Glomerular endothelial cell (primary cell): ENCODE measurements at regions not wholly inside any gene's neighbourhood (a gene's known extent, or its start where the extent isn't known, plus 50 kb on each side); places are given as distances from the start of the nearest gene placed in this dataset.

Experiments
- DNase-seq: peaks from one replicate; pipeline ENCODE4 v3.0.0-alpha.2; 2011; ENCODE audit warnings: low read depth, low spot score; ENCODE audit errors: extremely low read depth

DNA sequence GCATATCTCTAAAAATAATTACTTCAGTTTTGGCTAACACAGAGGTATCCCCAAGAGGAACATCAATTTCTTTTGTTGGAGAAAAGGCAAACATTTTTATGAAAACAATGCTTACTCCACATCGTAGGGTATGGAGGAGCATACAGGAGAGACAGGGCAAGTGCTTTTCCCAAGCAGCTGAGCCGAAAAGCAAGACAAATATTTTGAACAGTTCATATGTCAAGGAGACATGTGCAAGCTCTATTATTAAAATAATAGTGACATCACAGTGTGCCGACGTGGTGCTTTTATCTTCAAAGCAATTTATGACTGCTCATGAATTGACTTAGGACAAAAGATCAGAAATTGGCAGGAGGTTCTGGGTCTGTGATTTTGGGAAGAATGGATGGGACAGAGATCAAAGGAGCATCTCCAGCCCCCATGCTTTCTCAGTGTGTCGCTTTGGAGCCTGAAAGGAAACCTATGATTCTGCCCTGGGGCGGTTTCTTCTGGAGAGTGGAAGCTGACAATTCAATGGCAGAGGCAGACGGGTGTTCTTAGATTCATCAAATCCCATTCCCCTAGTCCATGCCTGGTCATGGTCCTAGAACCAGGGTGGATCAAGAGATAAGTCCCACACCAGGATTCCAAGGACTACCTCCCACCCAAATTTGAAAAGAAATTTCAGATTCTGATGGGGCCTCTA, 97.1 kb downstream of the JCAD start:
- DNase-seq: no peak

DNA sequence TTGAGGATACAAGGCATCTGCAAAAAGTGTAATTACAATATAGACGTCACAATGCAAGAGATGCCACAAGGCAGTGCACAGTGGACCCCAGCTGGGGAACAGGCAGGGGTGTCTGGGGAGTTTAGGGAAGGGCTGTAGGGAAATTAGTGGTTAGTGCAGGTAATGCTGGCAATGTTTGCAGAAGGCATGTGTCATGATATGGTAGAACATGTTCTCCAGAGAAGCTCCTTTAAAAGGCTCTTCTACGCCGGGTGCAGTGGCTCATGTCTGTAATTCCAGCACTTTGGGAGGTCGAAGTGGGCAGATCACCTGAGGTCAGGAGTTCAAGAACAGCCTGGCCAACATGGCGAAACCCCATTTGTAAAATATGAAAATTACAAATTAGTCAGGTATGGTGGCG, 98.0 kb downstream of the JCAD start:
- no peak for DNase-seq

DNA sequence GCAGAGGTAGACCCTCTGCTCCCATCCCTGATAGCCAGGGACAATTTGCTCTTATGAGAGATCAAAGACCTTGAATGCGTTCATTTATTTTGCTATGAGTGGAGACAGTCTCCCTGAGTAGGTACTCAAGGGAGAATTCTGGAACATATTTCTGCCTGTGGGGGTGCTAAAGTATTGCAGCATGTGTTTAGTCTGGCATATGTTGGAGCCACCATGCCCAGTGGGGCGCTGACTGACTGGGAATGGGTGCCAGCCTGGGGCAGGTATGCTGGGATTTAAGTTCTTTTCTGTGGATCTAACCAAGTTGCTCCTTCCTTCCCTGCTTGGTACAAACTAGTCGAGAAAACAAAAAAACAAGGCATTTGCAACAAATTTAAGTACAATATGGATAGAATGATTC, 99.1 kb downstream of the JCAD start:
- DNase-seq: no peak

DNA sequence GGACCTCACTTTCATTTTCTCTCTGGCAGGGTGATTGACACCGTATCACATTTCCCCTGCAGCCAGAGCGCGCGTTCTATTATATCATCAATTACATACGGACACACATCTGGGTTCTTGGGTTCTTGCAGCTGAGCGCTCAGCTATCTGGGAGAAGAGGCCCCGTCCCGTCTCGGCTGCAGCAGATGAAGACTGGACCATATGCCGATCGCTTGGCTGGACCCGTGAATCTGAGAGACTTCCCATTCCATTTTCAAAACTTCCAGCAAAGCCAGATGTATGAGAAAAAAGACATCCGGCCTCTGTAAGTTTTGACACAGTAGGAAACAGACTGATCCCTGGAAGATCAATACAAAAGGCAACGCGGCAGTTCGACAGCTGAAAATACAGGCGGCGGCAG, 99.8 kb downstream of the JCAD start:
- DNase-seq: no peak

DNA sequence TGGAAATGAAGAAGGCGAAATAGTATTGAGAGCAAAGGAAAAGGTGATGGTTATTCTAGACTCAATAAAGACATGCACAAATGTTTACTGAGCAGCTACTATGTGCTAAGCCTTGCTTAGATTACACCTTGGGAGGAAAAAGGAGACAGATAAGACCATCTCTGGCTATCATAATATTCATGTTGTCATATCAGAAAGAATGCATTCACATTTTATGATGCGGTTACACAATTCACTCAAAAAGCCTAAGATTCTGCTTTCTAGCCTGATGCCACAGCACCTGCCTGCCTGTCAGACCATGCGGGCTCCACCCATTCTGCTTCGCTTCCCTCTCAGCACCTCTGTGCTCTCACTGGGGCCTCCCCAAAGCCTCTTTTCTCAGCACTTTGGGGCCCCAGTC, 100.9 kb downstream of the JCAD start:
- DNase-seq: no peak

DNA sequence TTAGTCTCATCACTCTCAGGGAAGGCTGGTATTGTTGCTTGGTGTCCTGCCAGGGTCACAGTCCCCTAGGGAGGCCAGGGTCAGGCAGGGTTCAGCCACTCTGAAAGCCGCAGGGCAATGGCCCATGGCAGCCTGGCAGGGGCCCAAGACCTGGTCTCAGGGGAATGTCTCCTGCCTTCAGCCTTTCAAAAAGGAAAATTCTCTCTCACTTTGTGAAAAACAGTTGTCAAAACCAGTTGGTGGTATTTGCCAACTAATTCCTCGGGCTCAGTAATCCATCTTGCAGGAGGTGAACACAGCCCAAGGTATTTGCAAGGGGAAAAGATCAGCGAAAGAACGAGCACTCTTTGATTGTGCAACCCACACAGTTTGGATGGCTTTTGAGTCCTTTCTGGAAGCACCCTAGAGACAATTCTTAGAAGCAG, 101.5 kb downstream of the JCAD start:
- no peak for DNase-seq

DNA sequence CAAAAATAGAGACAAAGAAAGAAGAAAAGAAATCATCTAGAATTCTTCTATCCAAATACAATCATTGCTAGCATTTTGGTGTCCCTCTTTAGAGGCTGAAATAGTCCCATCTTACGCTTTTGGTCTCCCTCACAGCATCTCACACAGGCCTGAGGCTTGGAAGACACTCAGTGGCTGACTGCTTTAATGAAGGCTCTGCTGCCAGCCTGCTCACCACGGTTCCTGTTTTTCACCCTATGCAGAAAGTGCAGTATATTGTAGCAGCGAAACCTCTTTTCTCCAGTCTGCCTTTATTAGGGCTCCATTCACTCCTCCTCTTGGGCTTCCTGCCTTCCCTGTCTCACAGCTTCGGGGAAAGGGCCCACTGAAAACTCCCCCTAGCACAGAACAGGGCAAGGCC, 102.2 kb downstream of the JCAD start:
- DNase-seq: no peak

DNA sequence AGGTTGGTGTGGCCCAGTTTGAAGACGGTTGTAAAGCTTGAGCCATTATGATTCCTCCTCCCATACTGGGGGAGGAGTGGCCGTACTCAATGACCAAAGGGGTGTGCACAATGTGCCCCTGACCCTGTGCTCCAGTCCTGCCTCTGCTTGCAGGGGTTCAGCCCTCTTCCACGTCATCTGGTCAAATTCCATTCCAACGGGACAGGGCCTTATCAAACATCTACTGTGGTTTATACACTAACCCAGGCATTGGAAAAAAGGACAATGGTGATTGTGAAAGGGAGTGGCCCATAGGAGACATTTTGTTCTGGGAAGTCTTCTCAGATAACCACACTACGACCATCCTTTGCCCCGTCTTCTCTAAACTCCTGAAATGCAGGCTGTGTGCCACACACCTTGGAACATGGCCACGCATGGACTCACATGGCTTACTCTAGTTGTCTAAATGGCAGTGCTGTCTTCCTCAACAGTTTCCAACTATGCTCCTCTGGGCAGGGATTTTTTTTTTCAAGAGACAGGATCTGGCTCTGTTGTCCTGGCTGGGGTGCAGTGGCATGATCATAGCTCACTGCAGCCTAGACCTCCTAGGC, 103.0 kb downstream of the JCAD start:
- no peak for DNase-seq

DNA sequence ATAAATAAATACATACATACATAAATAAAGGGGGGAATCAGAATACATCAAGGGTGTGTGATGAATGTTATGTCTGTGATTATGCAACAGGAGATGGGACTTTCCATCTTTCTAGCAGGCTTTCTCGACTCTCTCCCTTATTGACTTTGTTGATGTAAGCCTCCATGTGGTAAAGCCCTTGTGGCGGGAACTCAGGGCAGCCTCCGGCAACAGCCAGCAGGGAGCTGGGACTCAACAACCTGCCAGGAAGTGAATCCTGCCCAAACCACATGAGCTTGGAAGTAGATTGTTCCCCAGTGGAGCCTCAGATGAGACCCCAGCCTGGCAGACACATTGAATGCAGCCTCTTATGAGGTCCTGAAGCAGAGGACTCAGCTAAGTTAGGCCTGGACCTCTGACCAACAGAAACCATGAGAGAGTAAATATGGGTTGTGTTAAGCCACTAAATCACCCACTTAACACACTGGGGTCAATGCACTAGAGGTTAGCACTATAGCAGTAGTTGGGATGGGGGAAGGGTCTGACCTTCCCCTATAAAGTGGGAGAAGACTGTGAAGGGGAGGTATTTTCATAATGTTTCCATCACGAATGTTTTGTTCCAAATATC, 104.0 kb downstream of the JCAD start:
- DNase-seq: no peak

DNA sequence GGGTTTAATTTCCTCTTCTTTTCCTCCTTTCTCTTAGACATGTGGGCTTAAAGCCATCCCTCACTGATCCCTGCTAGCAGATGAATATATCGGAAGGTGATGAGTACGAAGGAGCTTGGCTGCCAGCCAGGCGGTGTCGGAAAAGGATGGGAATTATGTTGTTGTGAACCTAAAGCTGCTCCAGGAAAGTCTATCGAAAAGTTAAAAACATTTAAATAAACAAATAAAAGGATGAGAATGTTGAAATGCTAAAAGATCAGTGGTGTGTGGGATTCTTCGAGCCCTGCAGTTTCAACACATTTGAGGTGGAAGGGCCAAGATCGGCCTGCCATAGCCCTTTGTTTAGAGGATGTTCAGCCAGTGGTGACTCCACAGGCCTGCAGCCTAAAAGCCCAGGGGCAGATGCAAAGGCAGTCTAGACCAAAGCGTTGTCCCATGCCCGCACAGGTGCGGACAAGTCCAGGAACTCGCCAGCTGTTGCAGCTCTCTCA, 107.9 kb downstream of the JCAD start:
- DNase-seq: no peak

DNA sequence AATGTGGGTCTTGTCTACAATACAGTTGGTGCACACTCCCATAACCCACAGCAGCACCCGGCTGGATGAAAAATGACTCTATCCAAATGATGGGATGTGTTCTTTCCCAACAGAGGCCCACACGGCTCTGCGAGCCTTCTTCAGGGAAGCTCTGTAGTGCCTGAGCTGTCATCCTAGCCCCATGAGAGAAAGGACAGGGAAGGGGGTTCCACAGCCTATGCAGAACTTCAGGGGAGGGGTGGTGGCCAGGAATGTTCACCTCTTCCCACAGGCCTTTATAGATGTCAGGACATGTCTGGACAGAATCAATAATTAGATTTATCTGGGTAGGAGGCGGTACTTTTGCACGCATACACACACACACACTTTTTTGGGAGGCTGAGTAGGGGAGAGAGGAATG, 109.0 kb downstream of the JCAD start:
- DNase-seq: no peak

DNA sequence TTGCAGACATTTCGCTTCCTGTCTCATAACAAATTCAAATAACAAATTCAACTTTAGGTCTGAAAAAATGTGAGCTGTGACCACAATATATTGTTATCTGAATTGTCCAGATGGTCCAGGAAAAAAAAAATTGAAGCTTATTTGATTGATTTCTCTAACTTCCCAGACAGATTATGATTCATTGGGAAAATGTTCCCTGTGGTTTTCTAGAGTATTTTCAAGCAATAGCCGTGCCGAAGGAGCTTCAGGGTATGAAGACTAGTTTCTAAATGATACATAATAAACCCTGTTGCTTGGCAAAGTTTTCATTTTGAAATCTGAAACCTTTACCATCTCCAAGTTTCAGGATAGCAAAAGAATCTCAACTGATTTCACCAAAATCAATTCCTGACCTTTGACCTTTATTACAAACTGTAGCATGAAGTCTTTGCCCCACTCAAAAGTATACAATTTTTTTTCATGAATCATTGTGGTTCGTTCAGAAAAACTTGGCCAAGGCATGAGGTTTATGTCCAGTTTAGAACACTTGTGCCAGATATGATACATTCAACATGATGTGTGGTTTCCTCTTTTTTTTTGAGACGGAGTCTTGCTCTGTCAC, 109.9 kb downstream of the JCAD start:
- DNase-seq: peak; percentile 99

DNA sequence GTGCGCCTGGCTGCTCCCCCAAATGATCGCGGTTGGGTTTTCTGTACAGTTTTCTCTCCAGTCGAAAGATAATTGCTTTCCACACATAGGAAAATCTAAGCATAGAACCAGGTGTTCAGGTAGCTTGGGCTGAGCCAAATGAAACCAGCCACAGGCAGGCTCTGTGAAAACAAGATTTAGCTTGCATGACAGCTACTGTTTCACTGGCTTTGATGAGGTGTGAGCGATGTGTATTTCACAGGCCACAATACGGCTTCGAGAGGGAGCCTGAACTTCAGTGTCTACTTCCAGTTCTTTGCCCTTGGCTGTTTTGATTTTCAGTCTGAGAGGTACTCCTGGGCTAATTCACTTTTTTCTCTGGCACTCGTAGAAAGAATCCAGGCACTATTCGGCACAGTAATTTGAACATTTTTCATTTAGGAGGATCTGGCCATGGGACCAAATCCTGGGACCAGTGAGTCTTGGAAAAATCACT, 110.5 kb downstream of the JCAD start:
- no peak for DNase-seq

DNA sequence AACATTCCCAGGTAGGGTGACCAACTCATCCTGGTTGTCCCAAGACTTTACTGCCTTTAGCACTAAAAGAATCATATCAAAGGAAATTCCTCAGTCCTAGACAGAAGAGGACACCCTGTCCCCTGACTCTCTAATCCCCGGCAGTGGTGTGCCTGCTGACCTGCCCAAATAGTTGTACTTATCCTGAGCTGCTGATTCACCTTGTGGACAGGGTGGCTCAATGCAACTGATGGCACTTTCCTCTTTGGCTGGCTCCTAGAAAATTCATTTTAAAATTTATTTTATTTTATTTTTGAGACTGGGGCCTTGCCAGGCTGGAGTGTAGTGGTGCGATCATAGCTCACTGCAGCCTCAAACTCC, 111.7 kb downstream of the JCAD start:
- no peak for DNase-seq

DNA sequence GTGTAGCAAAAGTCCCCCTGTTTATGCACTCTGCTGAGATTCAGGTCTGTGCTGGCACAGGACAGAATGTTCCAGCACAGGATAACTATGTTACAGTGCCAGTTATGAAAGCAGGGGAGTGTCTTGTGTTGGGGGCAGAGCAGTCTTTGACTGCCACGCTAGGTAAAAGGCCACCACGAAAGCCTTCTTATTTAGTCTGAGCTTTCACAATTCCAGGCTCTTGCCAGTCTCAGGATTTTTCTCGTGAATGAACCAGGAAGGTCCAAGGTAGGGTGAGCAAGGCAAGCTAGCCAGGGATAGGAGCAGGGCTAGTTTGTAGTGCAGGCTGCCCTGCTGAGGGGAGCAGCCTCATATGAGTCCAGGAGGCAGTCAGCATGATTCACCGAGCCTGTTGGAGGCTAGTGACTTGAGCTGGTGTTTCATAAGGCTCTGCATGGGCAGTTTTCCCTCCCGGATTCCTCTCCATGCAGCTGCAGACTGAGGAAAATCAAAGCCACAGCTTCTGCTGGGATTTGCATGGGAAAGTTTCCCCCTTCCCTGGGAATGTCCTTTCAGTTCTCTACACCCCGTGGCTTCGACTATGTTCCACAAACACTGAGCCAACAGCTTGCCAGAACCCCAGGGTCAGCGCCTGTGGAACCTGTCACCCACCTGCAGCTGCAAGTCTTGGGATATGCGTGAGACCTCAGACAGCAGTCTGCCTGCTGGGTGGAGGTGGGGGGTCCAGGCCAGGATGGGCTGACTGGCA, 112.3 kb downstream of the JCAD start:
- no peak for DNase-seq

DNA sequence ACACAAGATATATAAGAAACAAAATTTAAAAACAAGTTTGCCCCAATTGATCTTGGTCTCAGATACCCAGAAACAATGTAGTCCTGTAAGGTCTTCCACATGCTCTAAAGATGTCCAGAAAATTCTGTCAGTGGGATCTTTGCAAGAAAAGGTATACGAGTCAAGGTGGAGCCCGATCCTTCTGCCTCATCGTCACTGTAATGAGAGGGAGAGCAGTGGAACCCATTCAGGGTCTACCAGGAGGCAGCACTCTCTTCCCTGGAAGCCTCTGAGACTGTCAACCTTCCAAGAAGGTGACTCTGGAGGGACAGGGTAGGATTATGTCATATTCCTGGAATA, 112.8 kb downstream of the JCAD start:
- no peak for DNase-seq

DNA sequence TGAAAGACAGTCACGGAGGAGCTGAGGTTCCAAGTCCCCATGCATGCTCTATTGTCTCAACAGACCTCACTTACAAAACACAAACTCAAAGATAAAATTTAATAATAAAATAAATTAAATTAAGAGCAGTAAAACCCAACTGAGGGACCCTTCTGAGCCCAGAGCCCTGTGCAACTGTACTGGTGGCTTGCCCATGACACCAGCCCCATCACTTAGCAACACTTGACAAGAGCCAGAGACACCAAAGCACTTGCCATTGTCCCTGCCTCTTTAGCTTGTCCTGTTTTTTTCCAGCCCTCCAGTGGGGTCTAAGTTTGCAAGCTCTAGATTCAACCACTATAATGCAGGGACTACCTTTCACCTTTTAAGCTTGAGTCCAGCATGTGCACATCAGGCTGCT, 117.9 kb downstream of the JCAD start:
- no peak for DNase-seq

DNA sequence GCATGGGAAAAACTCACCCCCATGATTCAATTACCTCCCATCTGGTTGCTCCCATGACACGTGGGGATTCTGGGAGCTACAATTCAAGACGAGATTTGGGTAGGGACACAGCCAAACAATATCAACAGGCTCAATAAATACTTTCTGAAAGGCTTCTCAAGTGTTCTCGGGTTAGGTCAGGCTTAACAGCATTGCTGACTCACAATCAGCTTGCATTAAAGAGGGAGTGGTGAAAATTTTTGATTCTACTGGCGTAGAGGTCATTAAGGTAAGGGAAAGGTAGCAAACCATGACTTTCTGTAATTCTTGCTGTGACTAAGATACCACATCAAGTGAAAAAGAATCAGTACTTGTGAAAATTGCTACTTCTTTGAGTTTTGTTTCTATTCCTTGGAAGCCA, 126.4 kb downstream of the JCAD start:
- DNase-seq: no peak

DNA sequence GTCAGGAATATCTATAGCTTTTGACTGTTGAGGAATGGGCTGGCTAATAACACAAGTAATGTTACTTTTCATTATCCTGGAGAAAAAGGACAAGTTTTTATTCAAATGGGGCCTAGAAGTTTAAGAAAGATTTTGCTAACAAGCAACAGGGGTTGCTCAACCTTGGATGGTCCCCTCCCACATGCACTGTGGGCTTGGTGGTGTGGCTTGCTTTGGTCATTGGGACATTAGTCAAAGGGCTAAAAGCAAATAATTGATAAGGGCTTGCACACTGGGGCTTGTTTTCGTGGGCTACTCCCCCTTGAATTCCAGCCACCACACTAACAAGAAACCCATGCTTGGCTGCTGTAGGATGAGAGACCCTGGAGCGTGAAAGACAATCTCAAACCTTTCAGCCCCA, 127.6 kb downstream of the JCAD start:
- no peak for DNase-seq

DNA sequence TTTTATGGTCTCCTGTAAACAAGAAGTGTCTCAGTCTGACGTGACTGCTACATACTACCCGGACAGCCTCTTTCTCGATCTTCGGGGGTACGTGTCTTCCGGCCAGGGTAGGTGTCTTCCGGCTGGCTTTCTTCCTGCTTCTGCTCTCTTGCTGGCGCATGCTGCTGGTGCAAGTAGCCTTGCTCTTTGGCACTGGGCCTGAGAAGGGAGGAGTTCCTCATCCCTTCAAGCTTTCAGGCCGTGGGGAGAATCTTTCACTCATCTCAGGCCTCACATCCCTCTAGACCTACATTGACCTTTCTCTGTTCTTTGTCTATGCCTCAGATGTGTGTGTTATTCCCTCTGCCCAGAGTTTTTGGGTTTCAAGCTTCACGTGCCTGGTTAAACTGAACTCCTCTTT, 130.4 kb downstream of the JCAD start:
- no peak for DNase-seq

DNA sequence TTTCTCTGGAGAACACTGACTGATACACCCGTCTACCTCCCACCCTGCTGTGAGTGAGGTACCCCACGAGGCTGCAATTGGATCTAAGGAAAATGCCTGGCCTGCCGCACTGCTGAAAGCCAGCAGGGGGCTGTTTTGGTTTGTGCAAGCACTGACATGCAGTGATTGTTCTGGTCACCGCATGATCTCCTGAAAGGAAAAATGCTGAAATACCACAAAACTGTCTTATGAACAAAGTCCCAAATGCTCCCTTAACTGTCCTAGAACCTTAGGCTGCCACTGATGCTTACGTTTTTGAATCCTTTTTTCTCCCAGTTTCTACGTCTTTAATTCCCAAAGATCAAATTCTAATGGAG, 132.7 kb downstream of the JCAD start:
- DNase-seq: no peak
